Caco-2 (cell line): ENCODE measurements at regions not wholly inside any gene's neighbourhood (a gene's known extent, or its start where the extent isn't known, plus 50 kb on each side); places are given as distances from the start of the nearest gene placed in this dataset.

Experiments used
- BruUV-seq: library from RNA; stranded (reverse); fragments of 400-500 nt; replicated peaks from 2 replicates; lab custom pipeline; 2021; lab: Mats Ljungman, UMichigan
- CTCF ChIA-PET: fragments of 300-600 bp; sonication (Branson Sonifier 250); formaldehyde crosslinking; loops from one replicate; lab custom pipeline; 2022; ENCODE audit warnings: antibody characterized with exemption; lab: Charles Lee
- POLR2A ChIA-PET: fragments of 300-600 bp; sonication (Branson Sonifier 250); formaldehyde crosslinking; loops from one replicate; lab custom pipeline; 2022; ENCODE audit warnings: antibody characterized with exemption; lab: Charles Lee
- DNase-seq, 2 experiments: peaks; one replicate each; pipeline versions ENCODE4 v3.0.0 to v3.0.0-alpha.2; 2020 to 2022
- H3K27me3 ChIP-seq: replicated peaks from 2 replicates; pipeline ENCODE4 v1.6.0; 2011; ENCODE audit warnings: low read length; ENCODE audit not compliant: control insufficient read depth, insufficient read depth
- H3K36me3 ChIP-seq: 2 replicates; pipeline ENCODE4 v1.5.1; 2011; ENCODE audit warnings: low read length; ENCODE audit not compliant: control insufficient read depth, insufficient read depth
- H3K4me1 ChIP-seq: fragments of 250-450 bp; sonication (Bioruptor Pico); 2 replicates; pipeline ENCODE4 v1.5.1; 2020; ENCODE audit warnings: mild to moderate bottlenecking
- H3K4me3 ChIP-seq: 2 replicates; pipeline ENCODE4 v1.5.1; 2011; ENCODE audit warnings: low read depth, mild to moderate bottlenecking, control low read depth, low read length
- H3K9me3 ChIP-seq: fragments of 250-450 bp; sonication (Bioruptor Pico); 2 replicates; pipeline ENCODE4 v1.5.1; 2020; ENCODE audit warnings: mild to moderate bottlenecking, moderate library complexity
- H3K27ac Mint-ChIP-seq: one replicate; pipeline ENCODE4 v1.8.0; 2022; ENCODE audit warnings: mixed read lengths; ENCODE audit not compliant: unreplicated experiment
- H3K27me3 Mint-ChIP-seq: one replicate; pipeline ENCODE4 v1.8.0; 2022; ENCODE audit warnings: mixed read lengths; ENCODE audit not compliant: insufficient read depth, unreplicated experiment
- H3K36me3 Mint-ChIP-seq: one replicate; pipeline ENCODE4 v1.8.0; 2022; ENCODE audit warnings: mild to moderate bottlenecking, mixed read lengths; ENCODE audit not compliant: insufficient read depth, unreplicated experiment
- H3K4me1 Mint-ChIP-seq: one replicate; pipeline ENCODE4 v1.8.0; 2022; ENCODE audit warnings: low read depth, mixed read lengths; ENCODE audit not compliant: unreplicated experiment
- H3K4me3 Mint-ChIP-seq: one replicate; pipeline ENCODE4 v1.8.0; 2022; ENCODE audit warnings: mild to moderate bottlenecking, moderate library complexity, mixed read lengths; ENCODE audit not compliant: unreplicated experiment
- H3K9me3 Mint-ChIP-seq: one replicate; pipeline ENCODE4 v1.8.0; 2022; ENCODE audit warnings: mixed read lengths; ENCODE audit not compliant: unreplicated experiment
- intact Hi-C: fragments of 100-400 bp; cut with micrococcal nuclease; formaldehyde crosslinking; loops from one replicate; pipeline ENCODE4 v1.10.0; 2022; ENCODE audit not compliant: unreplicated experiment
- TF ChIP-seq, protein P1 (sequence below), 2 experiments: fragments of 200-600 bp in 1 of 2; IDR thresholded peaks; 1 replicate in 1 of 2; 2 replicates in 1 of 2; pipeline versions ENCODE4 v1.5.1 to v1.8.0; 2011 to 2022; ENCODE audit warnings: antibody characterized with exemption in 1 of 2, control low read depth in 1 of 2, inconsistent platforms in 1 of 2, low read depth in 1 of 2, low read length in 1 of 2, mild to moderate bottlenecking in 1 of 2, moderate library complexity in 1 of 2; ENCODE audit not compliant: insufficient read depth in 1 of 2, severe bottlenecking in 1 of 2, unreplicated experiment in 1 of 2

DNA sequence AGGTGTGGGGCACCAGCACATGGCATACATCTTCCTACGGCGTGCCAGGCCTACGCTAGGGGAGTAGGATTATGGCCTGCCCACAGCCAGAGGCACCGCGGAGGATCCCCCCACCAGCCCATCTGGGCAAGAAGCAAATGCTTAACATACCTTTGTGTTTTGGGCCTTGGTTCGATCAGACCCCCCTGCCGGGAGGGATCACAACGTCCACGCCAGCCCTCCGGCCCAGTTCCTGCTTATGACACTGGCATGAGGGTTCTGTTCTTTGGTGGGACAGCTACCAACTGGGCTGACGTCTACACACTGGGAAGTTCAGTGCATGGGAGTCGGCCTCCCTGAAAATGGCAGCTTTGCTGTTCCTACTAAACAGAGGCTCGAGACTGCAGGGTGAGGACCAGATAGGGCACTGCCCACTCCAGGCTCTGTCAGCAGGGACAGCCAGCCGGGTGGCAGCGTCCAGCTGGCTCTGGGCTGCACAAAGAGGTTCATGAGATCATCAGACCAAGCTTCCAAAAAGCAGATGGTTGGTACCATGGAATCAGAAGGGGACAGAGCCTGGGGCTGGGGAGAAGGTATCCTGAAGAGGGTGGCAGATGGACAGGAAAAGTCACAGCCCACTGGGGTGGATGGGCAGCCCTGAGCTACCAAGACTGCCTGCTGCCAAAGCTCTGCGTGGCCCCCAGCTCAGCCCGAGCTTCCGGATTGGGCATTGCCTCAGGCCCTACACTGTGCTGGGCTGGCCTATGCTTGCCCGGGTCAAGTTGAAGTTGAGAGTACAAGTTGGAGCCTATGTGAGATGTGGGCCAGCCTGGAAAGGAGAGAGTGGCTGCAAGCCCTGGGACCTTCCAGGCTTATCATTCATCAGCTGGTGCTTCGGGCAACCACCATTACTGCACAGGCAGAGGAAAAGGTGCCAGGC, 61.7 kb upstream of the TEX51 start:
- H3K36me3 Mint-ChIP-seq = no peaks in the 10 kb centered on the region
- CTCF ChIA-PET = no interaction called here
- Histone ChIP-seq H3K36me3 (no peaks in the 10 kb centered on the region), H3K27me3 (no peaks in the 10 kb centered on the region), H3K9me3 (peaks cover 3% of the 10 kb centered on the region; the same call in 1 of the 2 replicates), H3K4me3 (no peak overlapping the region), H3K4me1 (no peaks in the 10 kb centered on the region)
- H3K27me3 Mint-ChIP-seq = peaks cover 16% of the 10 kb centered on the region
- no peak overlapping the region for H3K4me3 Mint-ChIP-seq
- BruUV-seq = no TSS peak
- intact Hi-C loops = no loop called here
- no peak for DNase-seq
- no peaks in the 10 kb centered on the region for H3K9me3 Mint-ChIP-seq
- no peak overlapping the region for H3K27ac Mint-ChIP-seq
- TF ChIP-seq, protein P1, sequence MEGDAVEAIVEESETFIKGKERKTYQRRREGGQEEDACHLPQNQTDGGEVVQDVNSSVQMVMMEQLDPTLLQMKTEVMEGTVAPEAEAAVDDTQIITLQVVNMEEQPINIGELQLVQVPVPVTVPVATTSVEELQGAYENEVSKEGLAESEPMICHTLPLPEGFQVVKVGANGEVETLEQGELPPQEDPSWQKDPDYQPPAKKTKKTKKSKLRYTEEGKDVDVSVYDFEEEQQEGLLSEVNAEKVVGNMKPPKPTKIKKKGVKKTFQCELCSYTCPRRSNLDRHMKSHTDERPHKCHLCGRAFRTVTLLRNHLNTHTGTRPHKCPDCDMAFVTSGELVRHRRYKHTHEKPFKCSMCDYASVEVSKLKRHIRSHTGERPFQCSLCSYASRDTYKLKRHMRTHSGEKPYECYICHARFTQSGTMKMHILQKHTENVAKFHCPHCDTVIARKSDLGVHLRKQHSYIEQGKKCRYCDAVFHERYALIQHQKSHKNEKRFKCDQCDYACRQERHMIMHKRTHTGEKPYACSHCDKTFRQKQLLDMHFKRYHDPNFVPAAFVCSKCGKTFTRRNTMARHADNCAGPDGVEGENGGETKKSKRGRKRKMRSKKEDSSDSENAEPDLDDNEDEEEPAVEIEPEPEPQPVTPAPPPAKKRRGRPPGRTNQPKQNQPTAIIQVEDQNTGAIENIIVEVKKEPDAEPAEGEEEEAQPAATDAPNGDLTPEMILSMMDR (IDR thresholded peaks at IDR 0.05; ENCODE audit: insufficient read depth in 1 of 2, low read depth in 1 of 2, low read length in 1 of 2, severe bottlenecking in 1 of 2, unreplicated experiment in 1 of 2) = no peak
- no peaks in the 10 kb centered on the region for H3K4me1 Mint-ChIP-seq
- POLR2A ChIA-PET = no interaction called here

DNA sequence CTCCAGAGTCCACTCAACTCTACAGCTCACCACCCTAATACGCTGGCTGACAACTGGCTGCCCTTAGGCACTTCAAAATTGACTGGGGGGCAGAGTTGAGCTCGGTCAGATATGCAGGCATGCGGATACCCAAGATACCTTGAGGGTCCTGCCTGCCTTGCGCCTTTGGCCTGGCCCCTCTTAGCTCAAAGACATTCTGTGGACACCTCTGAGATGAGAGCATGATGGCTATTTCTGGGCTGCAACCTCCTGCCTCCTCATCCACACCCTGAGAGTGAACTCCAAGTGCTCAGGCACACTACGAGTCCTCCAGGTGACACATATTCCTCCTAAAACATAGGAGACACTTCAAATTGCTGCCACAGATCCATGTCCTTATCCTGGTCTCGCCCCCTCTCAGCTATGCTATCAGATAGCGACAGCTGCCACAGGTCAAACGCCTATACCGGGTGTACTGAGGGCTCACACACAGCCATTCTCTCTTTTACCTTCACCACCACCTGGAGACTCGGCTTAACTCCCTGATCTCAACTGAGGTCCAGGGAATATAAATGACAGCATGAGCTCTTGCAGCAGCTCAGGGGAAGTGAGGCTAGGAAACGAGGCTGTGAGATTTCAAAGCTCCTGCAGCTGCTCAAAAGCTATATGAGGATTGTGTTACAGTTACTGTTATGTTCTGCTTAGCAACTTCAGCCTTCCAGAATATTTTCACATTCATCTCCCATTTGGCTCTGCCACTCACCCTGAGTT, 60.5 kb upstream of the TEX51 start:
- H3K27me3 Mint-ChIP-seq = peaks cover 16% of the 10 kb centered on the region
- Histone ChIP-seq H3K27me3 (no peaks in the 10 kb centered on the region), H3K4me1 (no peaks in the 10 kb centered on the region), H3K4me3 (no peak overlapping the region), H3K36me3 (no peaks in the 10 kb centered on the region), H3K9me3 (peaks cover 3% of the 10 kb centered on the region; the same call in 1 of the 2 replicates)
- no peak for DNase-seq
- H3K4me1 Mint-ChIP-seq = no peaks in the 10 kb centered on the region
- H3K9me3 Mint-ChIP-seq = no peaks in the 10 kb centered on the region
- no TSS peak for BruUV-seq
- TF ChIP-seq, protein P1 (IDR thresholded peaks at IDR 0.05; ENCODE audit: insufficient read depth in 1 of 2, low read depth in 1 of 2, low read length in 1 of 2, severe bottlenecking in 1 of 2, unreplicated experiment in 1 of 2) = no peak
- CTCF ChIA-PET = no interaction called here
- no peaks in the 10 kb centered on the region for H3K36me3 Mint-ChIP-seq
- H3K27ac Mint-ChIP-seq = no peak overlapping the region
- no peak overlapping the region for H3K4me3 Mint-ChIP-seq
- POLR2A ChIA-PET = no interaction called here
- intact Hi-C loops = no loop called here

DNA sequence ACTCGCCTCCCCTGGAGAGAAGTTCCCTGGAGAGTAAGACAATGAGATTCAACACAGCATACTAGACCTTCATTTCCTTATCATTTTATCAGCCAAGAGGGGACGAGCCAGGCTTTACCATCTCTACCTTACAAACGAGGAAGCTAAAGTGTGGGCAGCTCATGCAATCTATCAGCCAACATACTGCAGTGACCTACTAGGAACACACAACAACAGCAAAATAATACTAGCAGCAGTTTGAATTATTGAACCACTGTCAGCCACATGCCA, 60.0 kb upstream of the TEX51 start:
- no peaks in the 10 kb centered on the region for H3K9me3 ChIP-seq
- TF ChIP-seq, protein P1 (IDR thresholded peaks at IDR 0.05; ENCODE audit: insufficient read depth in 1 of 2, low read depth in 1 of 2, low read length in 1 of 2, severe bottlenecking in 1 of 2, unreplicated experiment in 1 of 2) = no peak
- H3K4me3 ChIP-seq = no peak overlapping the region
- Mint-ChIP-seq H3K36me3 (no peaks in the 10 kb centered on the region), H3K27me3 (peaks cover 16% of the 10 kb centered on the region), H3K27ac (no peak overlapping the region), H3K4me3 (no peak overlapping the region), H3K4me1 (no peaks in the 10 kb centered on the region), H3K9me3 (no peaks in the 10 kb centered on the region)
- no peaks in the 10 kb centered on the region for H3K27me3 ChIP-seq
- no peaks in the 10 kb centered on the region for H3K36me3 ChIP-seq
- no peak for DNase-seq
- intact Hi-C loops = no loop called here
- no peaks in the 10 kb centered on the region for H3K4me1 ChIP-seq
- POLR2A ChIA-PET = no interaction called here
- CTCF ChIA-PET = no interaction called here
- no TSS peak for BruUV-seq
